Ascending aorta (tissue), 2 donors: ENCODE measurements at regions not wholly inside any gene's neighbourhood (a gene's known extent, or its start where the extent isn't known, plus 50 kb on each side); places are given as distances from the start of the nearest gene placed in this dataset.
A peak's percentile ranks its signal among the peaks of the same experiment; 100 is the strongest.

Experiments
- DNase-seq, 2 donors: peaks; one replicate each; pipeline ENCODE4 v3.0.0-alpha.2; 2019; ENCODE audit warnings: low spot score in 2 of 2
- H3K27ac ChIP-seq, 2 donors: fragments of 200-600 bp; sonication (generic); one replicate each; pipeline ENCODE4 v1.5.1; 2016 to 2017; ENCODE audit warnings: mild to moderate bottlenecking in 1 of 2
- H3K27me3 ChIP-seq: fragments of 200-600 bp; sonication (generic); one replicate; pipeline ENCODE4 v1.5.1; 2017
- H3K36me3 ChIP-seq, 2 donors: fragments of 200-600 bp; sonication (generic); one replicate each; pipeline ENCODE4 v1.5.1; 2016
- H3K4me1 ChIP-seq, 2 donors: fragments of 200-600 bp; sonication (generic); one replicate each; pipeline ENCODE4 v1.5.1; 2016 to 2017; ENCODE audit warnings: mild to moderate bottlenecking in 1 of 2
- H3K4me3 ChIP-seq, 2 donors: fragments of 200-600 bp; sonication (generic); one replicate each; pipeline ENCODE4 v1.5.1; 2016 to 2017; ENCODE audit warnings: mild to moderate bottlenecking in 1 of 2
- H3K9me3 ChIP-seq, 2 donors: fragments of 200-600 bp; sonication (generic); one replicate each; pipeline ENCODE4 v1.5.1; 2016
- intact Hi-C: fragments of 100-400 bp; cut with DNase I; formaldehyde crosslinking; loops from one replicate; pipeline ENCODE4 v1.15.1; 2023
- TF ChIP-seq, protein P1 (sequence below), 3 experiments: fragments of 200-600 bp in 2 of 3; fragments of 450-650 bp in 1 of 3; sonication (generic) in 2 of 3; IDR thresholded peaks; one replicate each; pipeline ENCODE4 v1.5.1; 2016 to 2019; ENCODE audit warnings: antibody characterized with exemption in 3 of 3, mild to moderate bottlenecking in 1 of 3, moderate library complexity in 1 of 3

DNA sequence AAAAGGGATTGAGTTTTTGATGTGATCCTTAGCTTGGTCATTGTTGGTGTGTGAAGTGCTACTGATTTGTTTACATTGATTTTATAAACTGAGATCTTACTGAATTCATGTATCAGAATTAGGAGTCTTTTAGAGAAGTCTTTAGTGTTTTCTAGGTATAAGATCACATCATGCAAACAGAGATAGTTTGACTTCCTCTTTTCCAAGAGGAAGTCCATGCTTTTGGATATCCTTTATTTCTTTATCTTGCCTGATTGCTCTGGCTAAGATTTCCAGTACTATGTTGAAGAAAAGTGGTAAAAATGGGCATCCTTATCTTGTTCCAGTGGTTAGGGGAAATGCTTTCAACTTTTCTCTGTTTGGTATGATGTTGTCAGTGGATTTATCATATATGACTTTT lies 561.2 kb upstream of the SLITRK1 start:
- TF ChIP-seq, protein P1, sequence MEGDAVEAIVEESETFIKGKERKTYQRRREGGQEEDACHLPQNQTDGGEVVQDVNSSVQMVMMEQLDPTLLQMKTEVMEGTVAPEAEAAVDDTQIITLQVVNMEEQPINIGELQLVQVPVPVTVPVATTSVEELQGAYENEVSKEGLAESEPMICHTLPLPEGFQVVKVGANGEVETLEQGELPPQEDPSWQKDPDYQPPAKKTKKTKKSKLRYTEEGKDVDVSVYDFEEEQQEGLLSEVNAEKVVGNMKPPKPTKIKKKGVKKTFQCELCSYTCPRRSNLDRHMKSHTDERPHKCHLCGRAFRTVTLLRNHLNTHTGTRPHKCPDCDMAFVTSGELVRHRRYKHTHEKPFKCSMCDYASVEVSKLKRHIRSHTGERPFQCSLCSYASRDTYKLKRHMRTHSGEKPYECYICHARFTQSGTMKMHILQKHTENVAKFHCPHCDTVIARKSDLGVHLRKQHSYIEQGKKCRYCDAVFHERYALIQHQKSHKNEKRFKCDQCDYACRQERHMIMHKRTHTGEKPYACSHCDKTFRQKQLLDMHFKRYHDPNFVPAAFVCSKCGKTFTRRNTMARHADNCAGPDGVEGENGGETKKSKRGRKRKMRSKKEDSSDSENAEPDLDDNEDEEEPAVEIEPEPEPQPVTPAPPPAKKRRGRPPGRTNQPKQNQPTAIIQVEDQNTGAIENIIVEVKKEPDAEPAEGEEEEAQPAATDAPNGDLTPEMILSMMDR (IDR thresholded peaks at IDR 0.05): no peak

GRCh38 chr13:84439108-84439507 lies 556.8 kb upstream of the SLITRK1 start:
- intact Hi-C loops: no loop called here
- TF ChIP-seq, protein P1 (IDR thresholded peaks at IDR 0.05): no peak
- Histone ChIP-seq H3K36me3 (no peaks in the 10 kb centered on the region), H3K4me1 (no peaks in the 10 kb centered on the region), H3K27me3 (no peaks in the 10 kb centered on the region), H3K27ac (no peak overlapping the region), H3K4me3 (no peak overlapping the region), H3K9me3 (no peaks in the 10 kb centered on the region)
- no peak for DNase-seq

More for the DNA sequence above, 561.2 kb upstream of the SLITRK1 start:
- Histone ChIP-seq H3K4me3 (no peak overlapping the region), H3K9me3 (no peaks in the 10 kb centered on the region), H3K36me3 (no peaks in the 10 kb centered on the region), H3K4me1 (no peaks in the 10 kb centered on the region), H3K27ac (no peak overlapping the region), H3K27me3 (no peaks in the 10 kb centered on the region)
- intact Hi-C loops: no loop called here
- DNase-seq: no peak

DNA sequence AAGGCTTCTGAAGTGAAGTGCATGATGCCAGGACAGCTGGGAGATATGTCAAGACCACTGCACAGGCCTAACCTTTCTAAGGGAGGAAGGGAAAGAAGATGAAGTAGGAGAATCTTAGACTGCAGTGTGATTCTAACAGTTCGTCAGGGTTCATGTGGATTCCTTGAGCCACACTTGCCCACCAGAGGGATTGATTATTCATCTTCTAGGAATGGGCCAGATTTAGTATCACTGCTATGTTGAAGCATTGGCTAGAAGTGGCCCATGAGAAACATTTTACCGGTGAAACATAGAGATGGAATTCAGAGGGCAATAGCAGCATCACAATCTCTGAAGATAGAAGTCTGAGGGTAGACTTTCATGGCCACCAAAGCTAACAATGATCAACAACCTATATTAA lies 550.8 kb upstream of the SLITRK1 start:
- H3K27me3 ChIP-seq: no peaks in the 10 kb centered on the region
- H3K27ac ChIP-seq: no peak overlapping the region
- peaks cover 0 to 12% of the 10 kb centered on the region in 2 donors for H3K4me1 ChIP-seq
- TF ChIP-seq, protein P1 (IDR thresholded peaks at IDR 0.05): no peak
- no peak overlapping the region for H3K4me3 ChIP-seq
- no peaks in the 10 kb centered on the region for H3K36me3 ChIP-seq
- H3K9me3 ChIP-seq: no peaks in the 10 kb centered on the region
- no peak for DNase-seq
- intact Hi-C loops: no loop called here

DNA sequence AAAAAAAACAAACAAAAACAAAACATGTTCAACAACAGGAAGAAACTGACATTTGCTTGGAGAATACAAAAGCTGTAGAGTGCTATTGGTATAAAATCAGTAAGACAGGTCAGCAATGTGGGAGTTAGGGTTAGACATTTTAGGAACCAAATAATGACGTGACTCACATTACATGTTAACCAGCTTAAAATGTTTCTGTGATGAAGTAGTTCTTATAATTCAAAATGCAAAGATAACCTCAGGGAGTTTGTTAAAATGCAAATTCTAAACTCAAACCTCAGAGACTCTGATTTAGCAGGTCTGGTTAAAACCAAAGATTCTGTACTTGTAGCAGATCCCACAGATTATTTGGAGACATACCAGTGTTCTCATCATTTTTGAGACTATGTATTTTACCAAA lies 549.4 kb upstream of the SLITRK1 start:
- H3K4me3 ChIP-seq: no peak overlapping the region
- no peaks in the 10 kb centered on the region for H3K9me3 ChIP-seq
- H3K27me3 ChIP-seq: no peaks in the 10 kb centered on the region
- DNase-seq: no peak
- H3K36me3 ChIP-seq: no peaks in the 10 kb centered on the region
- no peak overlapping the region for H3K27ac ChIP-seq
- intact Hi-C loops: no loop called here
- TF ChIP-seq, protein P1 (IDR thresholded peaks at IDR 0.05): no peak
- H3K4me1 ChIP-seq: peaks cover 0 to 12% of the 10 kb centered on the region in 2 donors

DNA sequence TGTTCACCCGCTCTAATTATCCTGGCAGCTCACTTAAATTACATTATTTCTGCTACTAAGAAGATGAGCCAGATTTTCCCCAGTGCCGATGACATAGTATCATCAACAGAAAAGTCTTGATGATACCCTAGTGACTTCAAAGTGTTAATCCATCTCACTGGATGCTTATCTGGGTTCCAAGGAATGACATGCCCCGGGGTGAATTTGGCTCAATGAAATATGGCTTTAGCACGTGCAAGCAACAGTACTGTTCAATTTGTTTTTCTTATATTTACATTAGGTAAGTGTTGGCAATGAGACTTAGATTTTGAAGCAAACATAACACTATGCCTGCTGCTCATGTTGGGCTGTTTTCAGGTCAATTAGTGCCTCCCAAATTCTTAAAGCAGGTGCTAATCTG lies 548.2 kb upstream of the SLITRK1 start:
- H3K9me3 ChIP-seq: no peaks in the 10 kb centered on the region
- H3K27me3 ChIP-seq: no peaks in the 10 kb centered on the region
- intact Hi-C loops: no loop called here
- TF ChIP-seq, protein P1 (IDR thresholded peaks at IDR 0.05): no peak
- H3K4me3 ChIP-seq: no peak overlapping the region
- H3K4me1 ChIP-seq: peaks cover 0 to 12% of the 10 kb centered on the region in 2 donors
- DNase-seq: no peak
- no peaks in the 10 kb centered on the region for H3K36me3 ChIP-seq
- H3K27ac ChIP-seq: peak overlapping the region; percentile 25 to 28

GRCh38 chr13:84430015-84430414 lies 547.7 kb upstream of the SLITRK1 start:
- Histone ChIP-seq H3K36me3 (no peaks in the 10 kb centered on the region), H3K27me3 (no peaks in the 10 kb centered on the region), H3K4me1 (peaks cover 0 to 12% of the 10 kb centered on the region in 2 donors), H3K9me3 (no peaks in the 10 kb centered on the region), H3K27ac (peak overlapping the region; percentile 25 to 28), H3K4me3 (no peak overlapping the region)
- TF ChIP-seq, protein P1 (IDR thresholded peaks at IDR 0.05): no peak
- DNase-seq: no peak
- intact Hi-C loops: no loop called here
